Natural killer cell (primary cell): ENCODE measurements at regions not wholly inside any gene's neighbourhood (a gene's known extent, or its start where the extent isn't known, plus 50 kb on each side); places are given as distances from the start of the nearest gene placed in this dataset.

Source experiments
- ATAC-seq, 3 donors: fragments of 150-1000 bp in 2 of 3; fragments of 200-7000 bp in 1 of 3; cut with Tn5 transposase; 1 replicate in 1 of 3; 2 replicates in 2 of 3; pipeline ENCODE4 v1.10.0; 2021; ENCODE audit warnings: mild to moderate bottlenecking in 2 of 3, moderate library complexity in 2 of 3
- DNase-seq, 2 donors: peaks; one replicate each; pipeline versions ENCODE4 v3.0.0 to v3.0.0-alpha.2; 2013 to 2021; ENCODE audit warnings: mixed read lengths in 1 of 2
- H3K27ac ChIP-seq: one replicate; pipeline ENCODE4 v1.5.1; 2013; ENCODE audit warnings: mild to moderate bottlenecking, low read length
- H3K27me3 ChIP-seq: one replicate; pipeline ENCODE4 v1.6.1; 2013; ENCODE audit warnings: low read length; ENCODE audit not compliant: control insufficient read depth, insufficient read depth
- H3K36me3 ChIP-seq: one replicate; pipeline ENCODE4 v1.6.1; 2013; ENCODE audit warnings: low read length; ENCODE audit not compliant: control insufficient read depth, insufficient read depth
- H3K4me1 ChIP-seq: one replicate; pipeline ENCODE4 v1.6.1; 2013; ENCODE audit warnings: low read length; ENCODE audit not compliant: control insufficient read depth, insufficient read depth
- H3K4me3 ChIP-seq: one replicate; pipeline ENCODE4 v1.5.1; 2013; ENCODE audit warnings: low read length
- H3K9me3 ChIP-seq: one replicate; pipeline ENCODE4 v1.6.1; 2013; ENCODE audit warnings: low read length; ENCODE audit not compliant: control insufficient read depth, insufficient read depth
- H3K27ac Mint-ChIP-seq, 2 donors: one replicate each; pipeline ENCODE4 v1.8.0; 2022; ENCODE audit warnings: mild to moderate bottlenecking in 2 of 2, mixed read lengths in 2 of 2, moderate library complexity in 1 of 2
- H3K27me3 Mint-ChIP-seq, 2 donors: one replicate each; pipeline ENCODE4 v1.8.0; 2022; ENCODE audit warnings: low read depth in 2 of 2, mixed read lengths in 2 of 2
- H3K36me3 Mint-ChIP-seq: one replicate; pipeline ENCODE4 v1.8.0; 2022; ENCODE audit warnings: mixed read lengths
- H3K4me1 Mint-ChIP-seq, 2 donors: one replicate each; pipeline ENCODE4 v1.8.0; 2022; ENCODE audit warnings: mixed read lengths in 2 of 2
- H3K4me3 Mint-ChIP-seq: one replicate; pipeline ENCODE4 v1.8.0; 2022; ENCODE audit warnings: mild to moderate bottlenecking, moderate library complexity, mixed read lengths
- H3K9me3 Mint-ChIP-seq, 2 donors: one replicate each; pipeline ENCODE4 v1.8.0; 2022; ENCODE audit warnings: mixed read lengths in 2 of 2
- WGBS: methylation state at CpG from one replicate; pipeline ENCODE4 v1.1.7; 2013; ENCODE audit warnings: missing lambda C conversion rate; ENCODE audit not compliant: insufficient coverage; 5-methylcytosine and 5-hydroxymethylcytosine counted together
- intact Hi-C: fragments of 100-400 bp; cut with micrococcal nuclease; formaldehyde crosslinking; loops from one replicate; pipeline ENCODE4 v1.14.2; 2022
- TF ChIP-seq, protein P1 (sequence below): fragments of 200-600 bp; IDR thresholded peaks from one replicate; pipeline ENCODE4 v1.8.0; 2022; ENCODE audit warnings: antibody characterized with exemption

DNA sequence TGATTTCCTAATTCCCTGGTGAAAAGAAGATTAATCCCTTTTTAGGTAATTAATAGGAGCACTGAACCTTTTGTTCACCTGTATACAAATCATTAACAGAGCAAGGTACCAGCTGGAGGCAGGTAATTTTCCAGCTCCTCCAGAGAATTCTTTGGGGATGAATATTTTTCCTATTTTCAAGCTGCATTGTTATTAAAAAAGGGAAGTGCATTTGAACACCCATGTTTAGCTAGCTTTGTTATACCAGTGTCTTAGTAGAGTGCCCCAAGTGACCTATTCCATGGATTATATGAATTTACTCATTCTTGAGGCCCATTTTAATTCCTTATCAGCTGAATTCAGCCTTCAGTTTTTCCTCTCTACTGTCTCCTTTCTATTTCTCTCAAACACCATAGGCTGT is 73.2 kb upstream of the GOT2 start:
- TF ChIP-seq, protein P1, sequence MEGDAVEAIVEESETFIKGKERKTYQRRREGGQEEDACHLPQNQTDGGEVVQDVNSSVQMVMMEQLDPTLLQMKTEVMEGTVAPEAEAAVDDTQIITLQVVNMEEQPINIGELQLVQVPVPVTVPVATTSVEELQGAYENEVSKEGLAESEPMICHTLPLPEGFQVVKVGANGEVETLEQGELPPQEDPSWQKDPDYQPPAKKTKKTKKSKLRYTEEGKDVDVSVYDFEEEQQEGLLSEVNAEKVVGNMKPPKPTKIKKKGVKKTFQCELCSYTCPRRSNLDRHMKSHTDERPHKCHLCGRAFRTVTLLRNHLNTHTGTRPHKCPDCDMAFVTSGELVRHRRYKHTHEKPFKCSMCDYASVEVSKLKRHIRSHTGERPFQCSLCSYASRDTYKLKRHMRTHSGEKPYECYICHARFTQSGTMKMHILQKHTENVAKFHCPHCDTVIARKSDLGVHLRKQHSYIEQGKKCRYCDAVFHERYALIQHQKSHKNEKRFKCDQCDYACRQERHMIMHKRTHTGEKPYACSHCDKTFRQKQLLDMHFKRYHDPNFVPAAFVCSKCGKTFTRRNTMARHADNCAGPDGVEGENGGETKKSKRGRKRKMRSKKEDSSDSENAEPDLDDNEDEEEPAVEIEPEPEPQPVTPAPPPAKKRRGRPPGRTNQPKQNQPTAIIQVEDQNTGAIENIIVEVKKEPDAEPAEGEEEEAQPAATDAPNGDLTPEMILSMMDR: no peak
- Mint-ChIP-seq H3K36me3 (peaks cover 8% of the 10 kb centered on the region), H3K27ac (no peak overlapping the region), H3K4me3 (no peak overlapping the region), H3K27me3 (peaks cover 6 to 7% of the 10 kb centered on the region in 2 donors), H3K4me1 (no peaks in the 10 kb centered on the region), H3K9me3 (peaks cover 0 to 5% of the 10 kb centered on the region in 2 donors)
- no peak for DNase-seq
- Histone ChIP-seq H3K4me3 (no peak overlapping the region), H3K27me3 (no peaks in the 10 kb centered on the region), H3K4me1 (no peaks in the 10 kb centered on the region), H3K36me3 (no peaks in the 10 kb centered on the region), H3K27ac (no peak overlapping the region), H3K9me3 (no peaks in the 10 kb centered on the region)
- ATAC-seq: no peak
- intact Hi-C loops: no loop called here

DNA sequence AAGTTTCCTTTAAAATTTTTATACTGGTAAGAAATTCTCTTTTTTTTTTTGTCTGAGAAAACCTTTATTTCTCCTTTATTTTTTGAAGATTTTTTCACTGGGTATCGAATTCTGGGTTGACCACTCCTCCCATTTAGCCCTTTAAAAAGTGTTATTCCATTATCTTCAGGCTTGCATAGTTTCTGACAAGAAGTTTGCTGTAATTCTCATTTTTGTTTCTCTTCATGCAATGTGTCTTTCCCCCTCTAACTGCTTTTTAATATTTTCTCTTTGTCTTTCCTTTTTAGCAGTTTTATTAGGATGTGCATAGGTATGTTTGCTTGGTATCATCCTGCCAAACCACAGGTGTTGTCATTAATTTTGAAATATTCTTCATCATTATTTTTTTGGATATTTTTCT is 67.7 kb upstream of the GOT2 start:
- no peak for ATAC-seq
- no peaks in the 10 kb centered on the region for H3K4me1 ChIP-seq
- Mint-ChIP-seq H3K4me1 (no peaks in the 10 kb centered on the region), H3K36me3 (peaks cover 20% of the 10 kb centered on the region), H3K9me3 (peaks cover 0 to 13% of the 10 kb centered on the region in 2 donors), H3K27me3 (peaks cover 10 to 23% of the 10 kb centered on the region in 2 donors), H3K27ac (no peak overlapping the region), H3K4me3 (no peak overlapping the region)
- no peak overlapping the region for H3K27ac ChIP-seq
- intact Hi-C loops: no loop called here
- H3K4me3 ChIP-seq: no peak overlapping the region
- H3K36me3 ChIP-seq: no peaks in the 10 kb centered on the region
- H3K9me3 ChIP-seq: no peaks in the 10 kb centered on the region
- 78% methylated on average over 1 of the region's 1 CpG for WGBS
- DNase-seq: no peak
- TF ChIP-seq, protein P1: no peak
- no peaks in the 10 kb centered on the region for H3K27me3 ChIP-seq

DNA sequence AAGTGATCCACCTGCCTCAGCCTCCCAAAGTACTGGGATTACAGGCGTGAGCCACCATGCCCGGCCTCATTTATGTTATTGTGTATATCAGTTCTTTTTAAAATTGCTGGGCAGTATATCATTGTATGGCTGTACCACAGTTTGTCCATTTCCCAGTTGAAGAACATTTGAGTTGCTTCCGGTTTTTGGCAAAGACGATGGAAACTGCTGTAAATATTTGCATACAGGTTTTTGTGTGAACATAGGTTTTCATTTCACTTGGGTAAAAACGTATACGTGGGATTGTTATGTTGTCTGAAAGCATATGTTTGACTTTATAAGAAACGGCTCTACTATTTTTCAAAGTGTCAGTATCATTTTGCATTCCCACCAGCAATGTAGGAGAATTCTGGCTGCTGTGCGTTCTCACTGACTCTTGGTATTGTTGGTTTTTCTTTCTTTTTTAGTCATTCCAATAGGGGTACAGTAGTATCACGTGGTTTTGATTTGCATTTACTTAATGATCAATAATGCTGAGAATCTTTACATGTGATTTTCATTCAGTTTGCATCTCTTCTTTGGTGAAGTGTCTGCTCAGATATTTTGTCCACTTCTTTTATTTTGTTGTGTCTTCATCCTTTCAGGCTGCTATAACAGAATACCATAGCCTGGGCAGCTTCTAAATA is 63.2 kb upstream of the GOT2 start:
- no peaks in the 10 kb centered on the region for H3K4me1 Mint-ChIP-seq
- ATAC-seq: no peak
- no peak overlapping the region for H3K27ac Mint-ChIP-seq
- no peak overlapping the region for H3K27ac ChIP-seq
- intact Hi-C loops: no loop called here
- H3K9me3 Mint-ChIP-seq: peaks cover 0 to 7% of the 10 kb centered on the region in 2 donors
- H3K9me3 ChIP-seq: no peaks in the 10 kb centered on the region
- no peak overlapping the region for H3K4me3 Mint-ChIP-seq
- TF ChIP-seq, protein P1: no peak
- H3K36me3 Mint-ChIP-seq: peaks cover 12% of the 10 kb centered on the region
- no peaks in the 10 kb centered on the region for H3K36me3 ChIP-seq
- peaks cover 8 to 15% of the 10 kb centered on the region in 2 donors for H3K27me3 Mint-ChIP-seq
- H3K4me1 ChIP-seq: no peaks in the 10 kb centered on the region
- no peaks in the 10 kb centered on the region for H3K27me3 ChIP-seq
- H3K4me3 ChIP-seq: no peak overlapping the region
- DNase-seq: no peak
- 78% methylated on average over 9 of the region's 9 CpGs for WGBS

DNA sequence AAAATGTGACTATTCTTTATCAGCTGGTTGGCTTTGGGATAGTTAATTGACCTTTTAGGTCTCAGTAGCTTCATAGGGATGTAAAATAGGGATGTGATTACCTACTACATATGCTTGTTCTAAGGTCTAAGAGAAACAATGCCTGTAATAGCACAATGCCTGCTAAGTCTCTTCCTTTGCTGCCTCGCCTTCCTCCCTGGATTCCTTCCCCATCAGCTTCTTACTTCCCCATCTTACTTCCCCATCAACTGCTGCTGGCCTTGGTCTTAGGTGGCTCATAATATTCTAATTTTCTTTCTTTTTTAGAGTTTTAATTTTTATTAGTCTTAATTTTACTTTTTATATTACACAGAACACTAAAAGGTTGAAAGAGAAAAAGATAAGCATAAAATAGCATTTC is 59.2 kb upstream of the GOT2 start:
- no peaks in the 10 kb centered on the region for H3K36me3 Mint-ChIP-seq
- ATAC-seq: no peak
- no peak overlapping the region for H3K4me3 Mint-ChIP-seq

More for the DNA sequence above, 59.2 kb upstream of the GOT2 start:
- H3K27ac ChIP-seq: no peak overlapping the region
- H3K4me3 ChIP-seq: no peak overlapping the region
- no peaks in the 10 kb centered on the region for H3K4me1 ChIP-seq
- DNase-seq: no peak
- 55% methylated on average over 1 of the region's 1 CpG for WGBS
- no peaks in the 10 kb centered on the region for H3K27me3 Mint-ChIP-seq
- intact Hi-C loops: no loop called here
- H3K4me1 Mint-ChIP-seq: no peaks in the 10 kb centered on the region
- no peaks in the 10 kb centered on the region for H3K36me3 ChIP-seq
- TF ChIP-seq, protein P1: no peak
- no peak overlapping the region for H3K27ac Mint-ChIP-seq
- no peaks in the 10 kb centered on the region for H3K27me3 ChIP-seq
- H3K9me3 ChIP-seq: no peaks in the 10 kb centered on the region
- H3K9me3 Mint-ChIP-seq: no peaks in the 10 kb centered on the region
